Ishikawa (cell line): ENCODE measurements at regions not wholly inside any gene's neighbourhood (a gene's known extent, or its start where the extent isn't known, plus 50 kb on each side); places are given as distances from the start of the nearest gene placed in this dataset.

Experiments used
- CEBPB ChIP-seq: IDR thresholded peaks from 2 replicates; pipeline ENCODE4 v1.6.1; 2012
- CREB1 ChIP-seq: IDR thresholded peaks from 2 replicates; pipeline ENCODE4 v1.6.1; 2012; ENCODE audit warnings: low read depth
- EGR1 ChIP-seq: IDR thresholded peaks from 2 replicates; pipeline ENCODE4 v1.6.1; 2012
- EP300 ChIP-seq: IDR thresholded peaks from 2 replicates; pipeline ENCODE4 v1.6.1; 2012; ENCODE audit warnings: borderline replicate concordance
- FOXM1 ChIP-seq: IDR thresholded peaks from 2 replicates; pipeline ENCODE4 v1.6.1; 2012; ENCODE audit warnings: low read depth, borderline replicate concordance
- MAX ChIP-seq: IDR thresholded peaks from 2 replicates; pipeline ENCODE4 v1.6.1; 2012
- NFIC ChIP-seq: IDR thresholded peaks from 2 replicates; pipeline ENCODE4 v1.6.1; 2012
- RAD21 ChIP-seq: IDR thresholded peaks from 2 replicates; pipeline ENCODE4 v1.6.1; 2012; ENCODE audit warnings: low read depth
- REST ChIP-seq: IDR thresholded peaks from 2 replicates; pipeline ENCODE4 v1.6.1; 2012; ENCODE audit warnings: low read depth, mild to moderate bottlenecking
- TAF1 ChIP-seq: IDR thresholded peaks from 2 replicates; pipeline ENCODE4 v1.6.1; 2012; ENCODE audit warnings: low read depth, mild to moderate bottlenecking
- TCF12 ChIP-seq: IDR thresholded peaks from 2 replicates; pipeline ENCODE4 v1.6.1; 2012; ENCODE audit warnings: low read depth
- TEAD4 ChIP-seq: IDR thresholded peaks from 2 replicates; pipeline ENCODE4 v1.6.1; 2012
- YY1 ChIP-seq: IDR thresholded peaks from 2 replicates; pipeline ENCODE4 v1.6.1; 2012; ENCODE audit warnings: low read depth
- ZBTB7A ChIP-seq: IDR thresholded peaks from 2 replicates; pipeline ENCODE4 v1.6.1; 2012; ENCODE audit warnings: low read depth
- TF ChIP-seq, protein P1 (sequence below): IDR thresholded peaks from 2 replicates; pipeline ENCODE4 v1.6.1; 2012

GRCh38 chr13:73792796-73793195 lies 341.4 kb downstream of the KLF12 start:
- TF ChIP-seq, protein P1, sequence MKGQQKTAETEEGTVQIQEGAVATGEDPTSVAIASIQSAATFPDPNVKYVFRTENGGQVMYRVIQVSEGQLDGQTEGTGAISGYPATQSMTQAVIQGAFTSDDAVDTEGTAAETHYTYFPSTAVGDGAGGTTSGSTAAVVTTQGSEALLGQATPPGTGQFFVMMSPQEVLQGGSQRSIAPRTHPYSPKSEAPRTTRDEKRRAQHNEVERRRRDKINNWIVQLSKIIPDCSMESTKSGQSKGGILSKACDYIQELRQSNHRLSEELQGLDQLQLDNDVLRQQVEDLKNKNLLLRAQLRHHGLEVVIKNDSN: no peak
- no peak for TF ChIP-seq EGR1
- no peak for TF ChIP-seq TCF12
- no peak for TF ChIP-seq YY1
- no peak for TF ChIP-seq TAF1
- TF ChIP-seq ZBTB7A: no peak
- TF ChIP-seq RAD21: no peak
- TF ChIP-seq MAX: no peak
- TF ChIP-seq FOXM1: no peak
- no peak for TF ChIP-seq CREB1
- TF ChIP-seq CEBPB: no peak
- no peak for TF ChIP-seq NFIC
- no peak for TF ChIP-seq EP300
- TF ChIP-seq REST: no peak
- no peak for TF ChIP-seq TEAD4

DNA sequence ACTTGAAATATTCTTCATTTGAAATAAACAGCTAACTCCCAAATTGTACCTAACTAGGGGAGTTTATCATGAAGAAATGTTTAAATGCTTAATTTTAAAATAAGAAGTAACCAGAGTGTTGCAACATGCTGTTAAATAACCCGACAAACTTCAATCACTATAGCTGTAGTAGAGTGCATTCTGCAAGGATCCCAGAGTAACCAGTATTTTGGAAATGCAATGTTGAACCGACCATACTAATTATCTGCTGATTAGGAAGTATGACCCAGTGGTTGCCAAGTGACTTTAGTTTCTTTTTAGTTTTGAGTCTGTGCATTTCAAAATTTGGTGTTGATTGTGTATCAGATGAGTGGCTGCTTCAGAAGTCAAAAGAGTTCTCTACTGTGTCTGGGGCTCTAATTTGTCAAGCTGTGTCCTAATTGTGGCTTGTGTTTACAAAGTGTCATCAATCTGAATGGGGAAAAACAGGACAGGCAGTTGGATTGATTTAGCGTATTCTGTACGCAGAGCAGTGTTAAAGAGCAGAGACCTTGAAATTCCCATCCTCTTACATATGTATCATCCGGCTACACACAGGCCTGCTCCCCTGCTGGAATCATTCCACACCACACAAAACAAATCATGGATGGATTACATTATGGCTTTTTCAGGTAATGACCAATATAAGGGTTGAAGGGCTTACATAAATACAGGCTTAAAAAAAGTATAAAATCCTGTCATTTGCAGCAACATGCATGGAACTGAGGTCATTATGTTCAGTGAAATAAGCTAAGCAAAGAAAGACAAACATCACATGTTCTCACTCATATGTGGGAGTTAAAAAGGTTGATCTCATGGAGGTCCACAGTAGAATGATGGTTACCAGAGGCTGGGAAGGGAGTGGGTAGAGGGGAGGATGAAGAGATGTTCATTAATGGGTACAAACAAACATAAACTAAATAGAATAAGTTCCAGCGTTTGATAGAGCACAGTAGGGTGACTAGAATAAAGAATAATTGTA lies 351.5 kb downstream of the KLF12 start:
- no peak for TF ChIP-seq NFIC
- no peak for TF ChIP-seq YY1
- TF ChIP-seq, protein P1: no peak
- TF ChIP-seq RAD21: no peak
- TF ChIP-seq TAF1: no peak
- TF ChIP-seq EGR1: no peak
- TF ChIP-seq TCF12: no peak
- no peak for TF ChIP-seq ZBTB7A
- no peak for TF ChIP-seq CEBPB
- no peak for TF ChIP-seq MAX
- no peak for TF ChIP-seq REST
- no peak for TF ChIP-seq CREB1
- no peak for TF ChIP-seq FOXM1
- TF ChIP-seq TEAD4: no peak
- TF ChIP-seq EP300: no peak

- no peak for TF ChIP-seq ZBTB7A
- TF ChIP-seq MAX: no peak
- TF ChIP-seq NFIC: no peak
- no peak for TF ChIP-seq YY1
- TF ChIP-seq EP300: no peak
- no peak for TF ChIP-seq CREB1
- TF ChIP-seq TAF1: no peak
- TF ChIP-seq RAD21: no peak
- TF ChIP-seq REST: no peak
- TF ChIP-seq, protein P1: no peak
Measured at GRCh38 chr13:73781384-73781783, 352.8 kb downstream of the KLF12 start.
